SJSA1 (cell line): ENCODE measurements at regions not wholly inside any gene's neighbourhood (a gene's known extent, or its start where the extent isn't known, plus 50 kb on each side); places are given as distances from the start of the nearest gene placed in this dataset.

Experiments
- DNase-seq, 2 experiments: peaks; one replicate each; pipeline ENCODE4 v3.0.0-alpha.2; 2015 to 2020; ENCODE audit warnings: low spot score in 2 of 2, low read depth in 1 of 2
- H3K27ac ChIP-seq: fragments of 250-450 bp; sonication (Bioruptor Pico); 2 replicates; pipeline ENCODE4 v1.5.1; 2020; ENCODE audit warnings: mild to moderate bottlenecking, moderate library complexity
- H3K27me3 ChIP-seq: fragments of 250-450 bp; sonication (Bioruptor Pico); replicated peaks from 2 replicates; pipeline ENCODE4 v1.5.1; 2020; ENCODE audit warnings: mild to moderate bottlenecking, moderate library complexity
- H3K36me3 ChIP-seq: fragments of 250-450 bp; sonication (Bioruptor Pico); 2 replicates; pipeline ENCODE4 v1.5.1; 2020; ENCODE audit warnings: mild to moderate bottlenecking
- H3K4me1 ChIP-seq: fragments of 250-450 bp; sonication (Bioruptor Pico); replicated peaks from 2 replicates; pipeline ENCODE4 v1.6.1; 2021; ENCODE audit warnings: mild to moderate bottlenecking
- H3K4me3 ChIP-seq: fragments of 250-450 bp; sonication (Bioruptor Pico); 2 replicates; pipeline ENCODE4 v1.5.1; 2020; ENCODE audit warnings: mild to moderate bottlenecking
- H3K9me3 ChIP-seq: fragments of 250-450 bp; sonication (Bioruptor Pico); replicated peaks from 2 replicates; pipeline ENCODE4 v1.5.1; 2020; ENCODE audit warnings: mild to moderate bottlenecking

GRCh38 chr6:47126647-47127391 is 84.7 kb upstream of the ADGRF1 start:
- Histone ChIP-seq H3K4me1 (peaks cover 40% of the 10 kb centered on the region), H3K9me3 (no peaks in the 10 kb centered on the region), H3K27ac (no peak overlapping the region), H3K36me3 (no peaks in the 10 kb centered on the region), H3K4me3 (no peak overlapping the region), H3K27me3 (no peaks in the 10 kb centered on the region)
- DNase-seq = peak in 1 of 2 experiments; percentile 32

- Histone ChIP-seq H3K27me3 (no peaks in the 10 kb centered on the region), H3K36me3 (no peaks in the 10 kb centered on the region), H3K27ac (no peak overlapping the region), H3K9me3 (no peaks in the 10 kb centered on the region), H3K4me1 (no peaks in the 10 kb centered on the region), H3K4me3 (no peak overlapping the region)
- DNase-seq = no peak
These were observed 76.5 kb upstream of the ADGRF1 start for GRCh38 chr6:47118611-47119010.

GRCh38 chr6:47117314-47117713 is 75.2 kb upstream of the ADGRF1 start:
- Histone ChIP-seq H3K36me3 (no peaks in the 10 kb centered on the region), H3K9me3 (no peaks in the 10 kb centered on the region), H3K27ac (no peak overlapping the region), H3K4me3 (no peak overlapping the region), H3K27me3 (no peaks in the 10 kb centered on the region), H3K4me1 (no peaks in the 10 kb centered on the region)
- DNase-seq = no peak

GRCh38 chr6:47116606-47117005 is 74.5 kb upstream of the ADGRF1 start:
- Histone ChIP-seq H3K27ac (no peak overlapping the region), H3K27me3 (no peaks in the 10 kb centered on the region), H3K36me3 (no peaks in the 10 kb centered on the region), H3K4me1 (no peaks in the 10 kb centered on the region), H3K9me3 (no peaks in the 10 kb centered on the region), H3K4me3 (no peak overlapping the region)
- no peak for DNase-seq

GRCh38 chr6:47116086-47116485 is 74.0 kb upstream of the ADGRF1 start:
- H3K36me3 ChIP-seq = no peaks in the 10 kb centered on the region
- no peaks in the 10 kb centered on the region for H3K4me1 ChIP-seq
- no peak for DNase-seq
- H3K27ac ChIP-seq = no peak overlapping the region
- no peaks in the 10 kb centered on the region for H3K9me3 ChIP-seq
- no peak overlapping the region for H3K4me3 ChIP-seq
- H3K27me3 ChIP-seq = no peaks in the 10 kb centered on the region

GRCh38 chr6:47114460-47114859 is 72.3 kb upstream of the ADGRF1 start:
- Histone ChIP-seq H3K36me3 (no peaks in the 10 kb centered on the region), H3K4me1 (no peaks in the 10 kb centered on the region), H3K27me3 (no peaks in the 10 kb centered on the region), H3K9me3 (no peaks in the 10 kb centered on the region), H3K27ac (no peak overlapping the region), H3K4me3 (no peak overlapping the region)
- DNase-seq = no peak

- DNase-seq = no peak
- Histone ChIP-seq H3K27ac (no peak overlapping the region), H3K4me3 (no peak overlapping the region), H3K36me3 (no peaks in the 10 kb centered on the region), H3K27me3 (no peaks in the 10 kb centered on the region), H3K9me3 (no peaks in the 10 kb centered on the region), H3K4me1 (0 out of 2 replicates have a peak, but pooled peaks cover 3% of the 10 kb centered on the region)
These were observed 70.2 kb upstream of the ADGRF1 start for GRCh38 chr6:47112317-47112716.

- Histone ChIP-seq H3K36me3 (no peaks in the 10 kb centered on the region), H3K27ac (no peak overlapping the region), H3K4me1 (0 out of 2 replicates have a peak, but pooled peaks cover 3% of the 10 kb centered on the region), H3K27me3 (no peaks in the 10 kb centered on the region), H3K4me3 (no peak overlapping the region), H3K9me3 (no peaks in the 10 kb centered on the region)
- no peak for DNase-seq
These were observed 69.6 kb upstream of the ADGRF1 start for GRCh38 chr6:47111685-47112084.

- DNase-seq = no peak
- no peaks in the 10 kb centered on the region for H3K9me3 ChIP-seq
- no peak overlapping the region for H3K4me3 ChIP-seq
- H3K36me3 ChIP-seq = no peaks in the 10 kb centered on the region
- H3K27me3 ChIP-seq = no peaks in the 10 kb centered on the region
- no peak overlapping the region for H3K27ac ChIP-seq
- 0 out of 2 replicates have a peak, but pooled peaks cover 3% of the 10 kb centered on the region for H3K4me1 ChIP-seq
These were observed 67.1 kb upstream of the ADGRF1 start for GRCh38 chr6:47109281-47109680.

- H3K4me1 ChIP-seq = 0 out of 2 replicates have a peak, but pooled peaks cover 3% of the 10 kb centered on the region
- no peak overlapping the region for H3K4me3 ChIP-seq
- no peak overlapping the region for H3K27ac ChIP-seq
- H3K36me3 ChIP-seq = no peaks in the 10 kb centered on the region
- DNase-seq = no peak
- H3K27me3 ChIP-seq = no peaks in the 10 kb centered on the region
- H3K9me3 ChIP-seq = no peaks in the 10 kb centered on the region
These were observed 64.6 kb upstream of the ADGRF1 start for GRCh38 chr6:47106721-47107197.

GRCh38 chr6:47106216-47106615 is 64.1 kb upstream of the ADGRF1 start:
- H3K27me3 ChIP-seq = no peaks in the 10 kb centered on the region
- H3K4me1 ChIP-seq = 0 out of 2 replicates have a peak, but pooled peaks cover 3% of the 10 kb centered on the region
- no peaks in the 10 kb centered on the region for H3K9me3 ChIP-seq
- H3K36me3 ChIP-seq = no peaks in the 10 kb centered on the region
- no peak overlapping the region for H3K27ac ChIP-seq
- DNase-seq = no peak
- H3K4me3 ChIP-seq = no peak overlapping the region

GRCh38 chr6:47105469-47106178 is 63.5 kb upstream of the ADGRF1 start:
- Histone ChIP-seq H3K27me3 (no peaks in the 10 kb centered on the region), H3K4me1 (0 out of 2 replicates have a peak, but pooled peaks cover 3% of the 10 kb centered on the region), H3K4me3 (no peak overlapping the region), H3K27ac (no peak overlapping the region), H3K36me3 (no peaks in the 10 kb centered on the region), H3K9me3 (no peaks in the 10 kb centered on the region)
- DNase-seq = no peak

- Histone ChIP-seq H3K4me3 (no peak overlapping the region), H3K27me3 (no peaks in the 10 kb centered on the region), H3K4me1 (0 out of 2 replicates have a peak, but pooled peaks cover 3% of the 10 kb centered on the region), H3K27ac (no peak overlapping the region), H3K36me3 (no peaks in the 10 kb centered on the region), H3K9me3 (no peaks in the 10 kb centered on the region)
- no peak for DNase-seq
These were observed 61.8 kb upstream of the ADGRF1 start for GRCh38 chr6:47103931-47104330.

- no peak for DNase-seq
- Histone ChIP-seq H3K4me1 (no peaks in the 10 kb centered on the region), H3K36me3 (no peaks in the 10 kb centered on the region), H3K4me3 (no peak overlapping the region), H3K27ac (no peak overlapping the region), H3K9me3 (no peaks in the 10 kb centered on the region), H3K27me3 (no peaks in the 10 kb centered on the region)
These were observed 60.2 kb upstream of the ADGRF1 start for GRCh38 chr6:47102331-47102730.
